Stimulated activated CD8-positive, alpha-beta memory T cell treated with anti-CD3 and anti-CD28 coated beads, Interleukin-15, amount 100 ng/mL, for 1 hour (primary cell): ENCODE measurements at regions not wholly inside any gene's neighbourhood (a gene's known extent, or its start where the extent isn't known, plus 50 kb on each side); places are given as distances from the start of the nearest gene placed in this dataset.

Experiments
- DNase-seq: peaks from one replicate; pipeline ENCODE4 v3.0.0-alpha.2; 2020; ENCODE audit warnings: low read depth

GRCh38 chr9:118583414-118583813 is 785.8 kb downstream of the BRINP1 start:
- no peak for DNase-seq

GRCh38 chr9:118586978-118587377 is 782.3 kb downstream of the BRINP1 start:
- DNase-seq, result no peak

GRCh38 chr9:118594428-118594827 is 774.8 kb downstream of the BRINP1 start:
- DNase-seq, result no peak

GRCh38 chr9:118595719-118596305 is 773.4 kb downstream of the BRINP1 start:
- DNase-seq, result no peak

- DNase-seq, result no peak
Observed at GRCh38 chr9:118596374-118597015, 772.7 kb downstream of the BRINP1 start.

GRCh38 chr9:118606668-118607067 is 762.6 kb downstream of the BRINP1 start:
- DNase-seq, result no peak

GRCh38 chr9:118609355-118610044 is 759.7 kb downstream of the BRINP1 start:
- DNase-seq, result no peak

GRCh38 chr9:118612201-118612600 is 757.0 kb downstream of the BRINP1 start:
- DNase-seq, result no peak

- DNase-seq, result no peak
Observed at GRCh38 chr9:118613996-118614395, 755.2 kb downstream of the BRINP1 start.

- DNase-seq, result no peak
Observed at GRCh38 chr9:118618084-118618483, 751.2 kb downstream of the BRINP1 start.

GRCh38 chr9:118618849-118619248 is 750.4 kb downstream of the BRINP1 start:
- DNase-seq, result no peak

GRCh38 chr9:118624608-118625007 is 744.6 kb downstream of the BRINP1 start:
- DNase-seq, result no peak

GRCh38 chr9:118630079-118630478 is 739.2 kb downstream of the BRINP1 start:
- DNase-seq, result no peak

- DNase-seq, result no peak
Observed at GRCh38 chr9:118630931-118631595, 738.2 kb downstream of the BRINP1 start.

GRCh38 chr9:118631956-118632355 is 737.3 kb downstream of the BRINP1 start:
- DNase-seq, result no peak

GRCh38 chr9:118635416-118635815 is 733.8 kb downstream of the BRINP1 start:
- DNase-seq, result no peak

- DNase-seq, result no peak
Observed at GRCh38 chr9:118637681-118638080, 731.6 kb downstream of the BRINP1 start.

- DNase-seq, result no peak
Observed at GRCh38 chr9:118640836-118641560, 728.2 kb downstream of the BRINP1 start.

GRCh38 chr9:118643118-118643517 is 726.1 kb downstream of the BRINP1 start:
- DNase-seq, result no peak

GRCh38 chr9:118644066-118644465 is 725.2 kb downstream of the BRINP1 start:
- DNase-seq, result no peak

GRCh38 chr9:118647331-118647730 is 721.9 kb downstream of the BRINP1 start:
- DNase-seq, result no peak

GRCh38 chr9:118650417-118650816 is 718.8 kb downstream of the BRINP1 start:
- DNase-seq, result no peak
